HG02970 (cell line): ENCODE measurements at regions not wholly inside any gene's neighbourhood (a gene's known extent, or its start where the extent isn't known, plus 50 kb on each side); places are given as distances from the start of the nearest gene placed in this dataset.
"Not testable (repeated sequence)": the region's sequence is repeated elsewhere in the genome, so short reads cannot be mapped to it uniquely, and the experiment has no call there.

Experiments
- ATAC-seq: cut with Tn5 transposase; IDR thresholded peaks from one replicate; pipeline ENCODE4 v1.9.1; 2021; ENCODE audit warnings: mild to moderate bottlenecking, moderate library complexity, moderate number of reproducible peaks; ENCODE audit not compliant: unreplicated experiment, low FRiP score

GRCh38 chr15:35286721-35287120, 201.6 kb upstream of the NANOGP8 start:
- no peak for ATAC-seq

GRCh38 chr15:35282965-35283496, 197.9 kb upstream of the NANOGP8 start:
- ATAC-seq: no peak

- no peak for ATAC-seq
Observed at GRCh38 chr15:35281515-35281914, 196.4 kb upstream of the NANOGP8 start.

GRCh38 chr15:35279811-35280210, 194.7 kb upstream of the NANOGP8 start:
- no peak for ATAC-seq

GRCh38 chr15:35271371-35272043, 186.4 kb upstream of the NANOGP8 start:
- no peak for ATAC-seq

- ATAC-seq: no peak
Observed at GRCh38 chr15:35260941-35261340, 175.8 kb upstream of the NANOGP8 start.

- not testable (repeated sequence) for ATAC-seq
Observed at GRCh38 chr15:35260274-35260673, 175.2 kb upstream of the NANOGP8 start.

GRCh38 chr15:35256551-35256950, 171.5 kb upstream of the NANOGP8 start:
- ATAC-seq: no peak

- ATAC-seq: no peak
Observed at GRCh38 chr15:35256141-35256540, 171.0 kb upstream of the NANOGP8 start.

GRCh38 chr15:35254908-35255307, 169.8 kb upstream of the NANOGP8 start:
- not testable (repeated sequence) for ATAC-seq

- no peak for ATAC-seq
Observed at GRCh38 chr15:35254062-35254461, 169.0 kb upstream of the NANOGP8 start.

GRCh38 chr15:35252351-35252865, 167.3 kb upstream of the NANOGP8 start:
- no peak for ATAC-seq

GRCh38 chr15:35247150-35247549, 162.1 kb upstream of the NANOGP8 start:
- no peak for ATAC-seq

- ATAC-seq: no peak
Observed at GRCh38 chr15:35246451-35246850, 161.4 kb upstream of the NANOGP8 start.

- not testable (repeated sequence) for ATAC-seq
Observed at GRCh38 chr15:35245681-35246080, 160.6 kb upstream of the NANOGP8 start.

GRCh38 chr15:35244227-35244626, 159.1 kb upstream of the NANOGP8 start:
- no peak for ATAC-seq

- ATAC-seq: no peak
Observed at GRCh38 chr15:35243758-35244157, 158.7 kb upstream of the NANOGP8 start.

- not testable (repeated sequence) for ATAC-seq
Observed at GRCh38 chr15:35239693-35240092, 154.6 kb upstream of the NANOGP8 start.

- not testable (repeated sequence) for ATAC-seq
Observed at GRCh38 chr15:35238448-35238847, 153.4 kb upstream of the NANOGP8 start.

- no peak for ATAC-seq
Observed at GRCh38 chr15:35229085-35229484, 144.0 kb upstream of the NANOGP8 start.

- no peak for ATAC-seq
Observed at GRCh38 chr15:35218215-35218614, 133.1 kb upstream of the NANOGP8 start.

GRCh38 chr15:35215093-35215492, 130.0 kb upstream of the NANOGP8 start:
- no peak for ATAC-seq
